Gastrocnemius medialis (tissue), 4 donors: ENCODE measurements at regions not wholly inside any gene's neighbourhood (a gene's known extent, or its start where the extent isn't known, plus 50 kb on each side); places are given as distances from the start of the nearest gene placed in this dataset.

Experiments
- ATAC-seq, 2 donors: fragments of 150-250 bp; one replicate each; pipeline ENCODE4 v1.9.1; 2016
- DNase-seq, 2 donors: peaks; one replicate each; pipeline ENCODE4 v3.0.0-alpha.2; 2019
- H3K27ac ChIP-seq, 4 donors: fragments of 200-600 bp; sonication (generic); 1 replicate in 1 of 4; 2 replicates in 3 of 4; pipeline ENCODE4 v1.5.1; 2016 to 2018; ENCODE audit warnings: mild to moderate bottlenecking in 2 of 4, moderate library complexity in 1 of 4
- H3K27me3 ChIP-seq, 3 donors: fragments of 200-600 bp; sonication (generic) in 2 of 3; 1 replicate in 1 of 3; 2 replicates in 2 of 3; pipeline versions ENCODE4 v1.5.1 to v1.6.0; 2016 to 2019; ENCODE audit warnings: mild to moderate bottlenecking in 1 of 3, moderate library complexity in 1 of 3
- H3K36me3 ChIP-seq, 2 donors: fragments of 200-600 bp; sonication (generic) in 1 of 2; one replicate each; pipeline ENCODE4 v1.5.1; 2017 to 2018
- H3K4me1 ChIP-seq, 2 donors: fragments of 200-600 bp; sonication (generic) in 1 of 2; one replicate each; pipeline ENCODE4 v1.5.1; 2016 to 2017; ENCODE audit warnings: mild to moderate bottlenecking in 2 of 2
- H3K4me3 ChIP-seq, 4 donors: fragments of 200-600 bp; sonication (generic) in 3 of 4; 1 replicate in 1 of 4; 2 replicates in 3 of 4; pipeline ENCODE4 v1.5.1; 2016 to 2019; ENCODE audit warnings: mild to moderate bottlenecking in 2 of 4
- H3K9me3 ChIP-seq, 3 donors: fragments of 200-600 bp; sonication (generic) in 2 of 3; 1 replicate in 1 of 3; 2 replicates in 2 of 3; pipeline ENCODE4 v1.5.1; 2016 to 2019
- POLR2A ChIP-seq, 2 donors: fragments of 450-650 bp; IDR thresholded peaks; one replicate each; pipeline ENCODE4 v1.6.1; 2017; ENCODE audit warnings: antibody characterized with exemption in 2 of 2, mild to moderate bottlenecking in 2 of 2, moderate library complexity in 2 of 2
- in situ Hi-C, 4 donors: fragments of 200-750 bp; cut with MboI; loops; one replicate each; pipeline versions ENCODE4 v1.15.0 to v1.8.0; 2017; ENCODE audit warnings: low sequenced_read_pairs in 4 of 4
- intact Hi-C: fragments of 100-400 bp; cut with DNase I; formaldehyde crosslinking; loops from one replicate; pipeline ENCODE4 v1.15.1; 2023; ENCODE audit warnings: low total_unique reads
- TF ChIP-seq, protein P1 (sequence below), 5 experiments: fragments of 450-650 bp in 3 of 5; fragments of 200-600 bp in 2 of 5; sonication (generic) in 2 of 5; IDR thresholded peaks in 4 of 5; conservative IDR thresholded peaks in 1 of 5; 1 replicate in 4 of 5; 2 replicates in 1 of 5; pipeline ENCODE4 v1.5.1; 2016 to 2019; ENCODE audit warnings: antibody characterized with exemption in 5 of 5, mild to moderate bottlenecking in 3 of 5, moderate library complexity in 3 of 5

DNA sequence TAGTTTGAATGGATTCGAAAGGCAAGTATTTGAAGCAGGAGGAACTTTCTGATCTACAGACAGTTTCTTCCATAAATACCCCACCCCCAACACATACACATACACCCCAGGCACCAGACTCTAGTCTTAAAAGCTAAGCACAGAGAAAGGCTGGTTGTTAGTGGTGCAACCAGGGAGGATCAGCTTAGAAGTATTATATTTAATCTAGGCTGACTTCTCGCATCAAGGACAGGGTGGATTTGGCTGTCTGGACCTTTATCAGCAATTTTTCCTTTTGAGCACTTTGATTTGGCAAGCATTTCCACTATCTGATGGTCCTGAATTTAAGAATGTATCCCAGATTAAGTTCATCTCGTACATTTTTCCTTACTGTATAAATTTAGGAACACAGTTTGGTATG, 1489.8 kb upstream of the FLRT2 start:
- DNase-seq (no peak), ATAC-seq (no peak)
- H3K4me1 ChIP-seq = no peaks in the 10 kb centered on the region
- H3K27ac ChIP-seq = no peak overlapping the region
- no peaks in the 10 kb centered on the region for H3K36me3 ChIP-seq
- TF ChIP-seq, protein P1, sequence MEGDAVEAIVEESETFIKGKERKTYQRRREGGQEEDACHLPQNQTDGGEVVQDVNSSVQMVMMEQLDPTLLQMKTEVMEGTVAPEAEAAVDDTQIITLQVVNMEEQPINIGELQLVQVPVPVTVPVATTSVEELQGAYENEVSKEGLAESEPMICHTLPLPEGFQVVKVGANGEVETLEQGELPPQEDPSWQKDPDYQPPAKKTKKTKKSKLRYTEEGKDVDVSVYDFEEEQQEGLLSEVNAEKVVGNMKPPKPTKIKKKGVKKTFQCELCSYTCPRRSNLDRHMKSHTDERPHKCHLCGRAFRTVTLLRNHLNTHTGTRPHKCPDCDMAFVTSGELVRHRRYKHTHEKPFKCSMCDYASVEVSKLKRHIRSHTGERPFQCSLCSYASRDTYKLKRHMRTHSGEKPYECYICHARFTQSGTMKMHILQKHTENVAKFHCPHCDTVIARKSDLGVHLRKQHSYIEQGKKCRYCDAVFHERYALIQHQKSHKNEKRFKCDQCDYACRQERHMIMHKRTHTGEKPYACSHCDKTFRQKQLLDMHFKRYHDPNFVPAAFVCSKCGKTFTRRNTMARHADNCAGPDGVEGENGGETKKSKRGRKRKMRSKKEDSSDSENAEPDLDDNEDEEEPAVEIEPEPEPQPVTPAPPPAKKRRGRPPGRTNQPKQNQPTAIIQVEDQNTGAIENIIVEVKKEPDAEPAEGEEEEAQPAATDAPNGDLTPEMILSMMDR (IDR thresholded peaks at IDR 0.05 in 4 of 5, conservative IDR thresholded peaks at IDR 0.05 in 1 of 5) = no peak
- TF ChIP-seq POLR2A (IDR thresholded peaks at IDR 0.05) = no peak
- H3K9me3 ChIP-seq = no peaks in the 10 kb centered on the region
- in situ Hi-C loops = no loop called here
- intact Hi-C loops = no loop called here
- no peak overlapping the region for H3K4me3 ChIP-seq
- no peaks in the 10 kb centered on the region for H3K27me3 ChIP-seq

DNA sequence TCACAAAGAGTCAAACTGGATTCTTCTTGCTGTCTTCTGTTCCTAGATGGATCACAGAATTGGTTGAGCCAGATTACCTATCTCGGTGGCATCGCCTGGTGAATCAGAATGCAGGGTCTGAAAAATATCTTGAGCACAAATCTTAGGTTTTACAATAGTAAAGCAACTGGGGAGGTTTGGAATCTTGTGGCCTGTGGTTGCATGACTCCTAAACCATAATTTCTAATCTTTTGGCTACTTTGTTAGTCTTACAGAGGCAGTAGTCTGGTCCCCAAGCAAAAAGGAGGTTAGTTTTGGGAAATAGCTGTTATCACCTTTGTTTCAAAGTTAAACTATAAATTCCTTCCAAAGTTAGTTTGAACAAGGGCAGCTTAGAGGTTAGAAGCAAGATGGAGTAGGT, 1488.5 kb upstream of the FLRT2 start:
- Histone ChIP-seq H3K27me3 (no peaks in the 10 kb centered on the region), H3K27ac (no peak overlapping the region), H3K36me3 (no peaks in the 10 kb centered on the region), H3K9me3 (no peaks in the 10 kb centered on the region), H3K4me3 (no peak overlapping the region), H3K4me1 (no peaks in the 10 kb centered on the region)
- no peak for ATAC-seq
- intact Hi-C loops (no loop called here), in situ Hi-C loops (no loop called here)
- no peak for DNase-seq
- TF ChIP-seq POLR2A (IDR thresholded peaks at IDR 0.05) = no peak
- TF ChIP-seq, protein P1 (IDR thresholded peaks at IDR 0.05 in 4 of 5, conservative IDR thresholded peaks at IDR 0.05 in 1 of 5) = no peak

DNA sequence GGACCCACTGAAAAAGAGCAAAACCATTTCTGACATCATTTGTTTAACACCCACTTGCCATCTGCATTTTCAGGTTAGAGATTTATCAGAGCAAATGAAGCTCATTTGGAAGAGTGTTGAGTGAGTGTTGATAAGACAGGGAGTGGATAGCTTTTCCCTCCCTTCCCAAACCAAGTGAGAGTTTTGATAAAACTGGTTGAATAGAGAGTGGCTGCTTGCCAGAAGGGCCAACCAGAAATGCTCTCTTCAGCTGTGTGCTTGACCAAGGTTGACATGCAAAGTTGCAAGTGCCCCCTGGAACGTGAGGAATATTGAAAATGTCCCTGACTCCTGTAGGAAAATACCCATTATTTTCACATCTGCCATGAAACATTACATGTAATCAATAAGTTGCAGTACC, 1487.0 kb upstream of the FLRT2 start:
- DNase-seq = no peak
- in situ Hi-C loops = no loop called here
- ATAC-seq = no peak
- no peaks in the 10 kb centered on the region for H3K9me3 ChIP-seq
- no peak overlapping the region for H3K4me3 ChIP-seq
- intact Hi-C loops = no loop called here
- H3K36me3 ChIP-seq = no peaks in the 10 kb centered on the region
- no peaks in the 10 kb centered on the region for H3K4me1 ChIP-seq
- H3K27me3 ChIP-seq = no peaks in the 10 kb centered on the region
- H3K27ac ChIP-seq = no peak overlapping the region
- TF ChIP-seq POLR2A (IDR thresholded peaks at IDR 0.05) = no peak
- TF ChIP-seq, protein P1 (IDR thresholded peaks at IDR 0.05 in 4 of 5, conservative IDR thresholded peaks at IDR 0.05 in 1 of 5) = no peak

DNA sequence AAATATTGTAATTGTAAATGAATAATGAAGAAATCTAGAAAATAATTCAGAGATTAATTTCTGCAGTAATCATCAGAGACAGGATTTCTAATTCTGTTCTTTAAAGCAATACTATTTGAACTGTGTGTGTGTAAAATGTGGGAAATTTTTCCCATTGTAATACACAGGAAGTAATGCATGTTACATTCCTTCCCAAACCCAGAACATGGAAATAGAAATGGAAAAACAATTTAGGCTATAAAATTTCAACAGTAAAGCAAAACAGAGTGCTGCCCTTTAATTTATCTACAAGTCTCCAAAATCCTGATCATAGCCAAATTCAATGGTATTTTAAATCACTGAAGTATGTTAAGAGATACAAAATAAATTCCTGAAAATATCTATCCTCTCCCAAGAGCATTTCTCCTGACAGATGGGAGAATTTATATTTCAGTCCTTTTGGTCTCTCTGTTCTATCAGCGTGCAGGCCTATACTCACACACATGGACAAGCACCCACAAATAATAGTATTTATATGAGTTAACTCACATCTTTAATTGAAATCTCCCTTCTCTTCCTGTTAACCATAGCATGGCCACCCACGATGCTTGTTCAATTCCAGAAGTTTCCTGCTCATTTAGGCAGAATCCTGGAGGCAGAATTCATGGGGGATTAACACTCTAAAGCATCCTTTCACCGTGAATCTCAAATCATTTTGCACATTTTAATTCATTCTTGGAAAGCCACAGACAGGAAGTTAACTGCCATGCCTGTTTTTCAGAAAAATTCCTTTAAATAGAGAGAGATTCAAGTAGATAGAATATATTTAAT, 1465.4 kb upstream of the FLRT2 start:
- DNase-seq = no peak
- no peaks in the 10 kb centered on the region for H3K36me3 ChIP-seq
- intact Hi-C loops (no loop called here), in situ Hi-C loops (no loop called here)
- no peak overlapping the region for H3K27ac ChIP-seq
- TF ChIP-seq, protein P1 (IDR thresholded peaks at IDR 0.05 in 4 of 5, conservative IDR thresholded peaks at IDR 0.05 in 1 of 5) = no peak
- TF ChIP-seq POLR2A (IDR thresholded peaks at IDR 0.05) = no peak
- ATAC-seq = no peak
- no peaks in the 10 kb centered on the region for H3K9me3 ChIP-seq
- H3K4me3 ChIP-seq = no peak overlapping the region
- no peaks in the 10 kb centered on the region for H3K4me1 ChIP-seq
- H3K27me3 ChIP-seq = no peaks in the 10 kb centered on the region

DNA sequence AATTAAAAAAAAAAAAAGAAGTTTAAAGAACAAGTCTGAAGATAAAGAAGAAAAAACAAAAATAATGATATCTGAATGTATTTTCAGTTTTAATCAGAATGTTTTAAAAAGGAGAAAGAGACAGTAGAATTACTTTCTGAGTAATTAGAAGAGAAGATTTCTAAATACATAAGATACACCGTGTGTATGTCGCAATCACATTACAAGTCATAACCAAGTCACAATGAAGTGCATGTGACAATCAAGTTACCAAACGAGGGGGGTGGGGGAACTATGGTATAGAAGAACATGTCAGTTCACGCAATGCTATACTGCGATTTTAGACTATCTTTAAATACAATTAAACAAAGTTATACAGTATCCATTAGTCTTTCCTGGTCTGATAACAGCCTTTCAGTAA, 1464.1 kb upstream of the FLRT2 start:
- Histone ChIP-seq H3K27ac (no peak overlapping the region), H3K27me3 (no peaks in the 10 kb centered on the region), H3K9me3 (no peaks in the 10 kb centered on the region), H3K4me1 (no peaks in the 10 kb centered on the region), H3K36me3 (no peaks in the 10 kb centered on the region), H3K4me3 (no peak overlapping the region)
- DNase-seq = no peak
- in situ Hi-C loops = no loop called here
- no peak for TF ChIP-seq POLR2A (IDR thresholded peaks at IDR 0.05)
- TF ChIP-seq, protein P1 (IDR thresholded peaks at IDR 0.05 in 4 of 5, conservative IDR thresholded peaks at IDR 0.05 in 1 of 5) = no peak
- ATAC-seq = no peak
- intact Hi-C loops = no loop called here
